ENCODE measurements at regions not wholly inside any gene's neighbourhood (a gene's known extent, or its start where the extent isn't known, plus 50 kb on each side); places are given as distances from the start of the nearest gene placed in this dataset.

- no peak for DNase-seq
Measured at GRCh38 chr18:29629493-29630036, 1413.0 kb downstream of the DSC3 start.

DNA sequence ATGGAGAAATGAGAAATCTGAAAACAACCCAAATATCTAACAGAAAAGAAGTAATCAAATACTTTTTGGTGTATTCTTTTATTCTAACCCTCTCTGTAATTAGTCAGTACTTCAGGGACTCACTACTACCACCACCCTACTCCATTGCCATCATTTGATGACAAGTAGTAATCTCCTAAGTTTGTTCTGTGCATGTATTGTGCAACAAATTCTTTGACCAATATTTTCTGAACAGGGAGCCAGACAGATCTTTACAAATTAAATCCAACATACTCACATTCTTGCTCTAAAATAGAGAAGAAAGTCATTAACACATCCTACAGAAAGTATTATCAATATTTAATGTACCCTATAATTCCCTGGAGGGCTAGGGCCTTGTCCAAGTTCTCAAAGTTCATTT is 1416.4 kb downstream of the DSC3 start:
- DNase-seq: no peak

- no peak for DNase-seq
Measured at GRCh38 chr18:29616867-29617266, 1425.7 kb downstream of the DSC3 start.

GRCh38 chr18:29608982-29609381 is 1432.1 kb upstream of the CDH2 start:
- no peak for DNase-seq

DNA sequence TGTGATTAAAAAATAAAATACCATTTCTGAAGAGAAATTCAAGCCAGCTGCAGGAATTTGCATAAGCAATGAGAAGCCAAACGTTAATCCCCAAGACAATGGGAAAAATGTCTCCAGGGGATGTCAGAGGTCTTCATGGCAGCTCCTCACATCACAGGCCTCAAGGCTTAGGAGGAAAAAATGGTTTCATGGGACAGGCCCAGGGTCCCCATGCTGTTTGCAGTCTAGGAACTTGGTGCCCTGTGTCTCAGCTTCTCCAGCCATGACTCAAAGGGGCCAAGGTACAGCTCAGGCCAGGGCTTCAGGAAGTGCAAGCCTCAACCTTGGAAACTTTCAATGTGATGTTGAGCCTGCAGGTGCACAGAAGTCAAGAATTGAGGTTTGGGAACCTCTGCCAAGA is 1428.4 kb upstream of the CDH2 start:
- DNase-seq: no peak

GRCh38 chr18:29596959-29597358 is 1420.0 kb upstream of the CDH2 start:
- DNase-seq: no peak

DNA sequence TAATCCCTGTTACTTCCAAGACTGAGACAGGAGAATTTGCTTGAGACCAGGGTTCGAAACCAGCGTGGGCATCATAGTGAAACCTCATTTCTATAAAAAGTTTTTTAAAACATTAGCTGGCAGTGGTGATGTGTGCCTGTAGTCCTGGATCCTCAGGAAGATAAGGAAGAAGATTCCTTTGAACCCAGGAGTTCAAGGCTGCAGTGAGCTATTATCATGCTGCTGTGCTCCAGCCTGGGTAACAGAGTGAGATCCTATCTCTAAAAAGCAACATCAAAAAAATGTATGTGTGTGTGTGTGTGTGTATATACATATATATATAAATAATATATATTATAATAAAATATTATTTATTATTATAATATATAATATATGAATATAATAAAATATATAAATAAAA is 1417.6 kb upstream of the CDH2 start:
- DNase-seq: no peak

DNA sequence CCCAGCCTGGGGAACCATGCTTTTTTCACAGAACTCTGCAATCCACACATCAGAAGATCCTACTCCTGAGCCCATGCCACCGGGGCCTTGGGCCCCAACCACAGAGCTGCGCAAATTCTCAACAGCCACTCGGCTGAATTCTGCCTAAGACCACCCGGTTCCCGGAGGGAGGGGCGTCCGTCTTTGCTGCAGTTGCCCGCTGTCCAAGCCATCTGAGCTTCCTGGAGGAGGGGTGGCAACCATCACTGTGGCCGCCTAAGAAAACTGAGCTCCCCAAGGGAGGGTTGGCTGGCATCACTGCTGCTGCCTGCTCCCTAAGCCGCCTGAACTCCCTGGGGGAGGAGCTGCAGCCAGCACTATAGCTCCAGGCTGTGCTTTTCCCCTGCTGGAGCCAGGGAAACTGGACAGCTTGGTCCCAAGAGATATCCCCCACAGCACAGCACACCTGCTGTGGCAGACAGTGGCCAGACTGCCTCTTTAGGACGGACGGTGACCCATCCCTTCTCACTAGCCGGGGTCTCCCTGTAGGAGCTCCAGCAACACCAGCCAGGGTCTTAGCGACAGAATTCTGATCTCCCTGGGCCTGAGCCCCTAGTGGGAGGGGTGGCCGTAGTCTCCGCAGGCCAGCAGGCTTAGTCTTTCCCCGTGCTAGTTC is 1411.6 kb upstream of the CDH2 start:
- DNase-seq: no peak

GRCh38 chr18:29586210-29586609 is 1409.3 kb upstream of the CDH2 start:
- no peak for DNase-seq

DNA sequence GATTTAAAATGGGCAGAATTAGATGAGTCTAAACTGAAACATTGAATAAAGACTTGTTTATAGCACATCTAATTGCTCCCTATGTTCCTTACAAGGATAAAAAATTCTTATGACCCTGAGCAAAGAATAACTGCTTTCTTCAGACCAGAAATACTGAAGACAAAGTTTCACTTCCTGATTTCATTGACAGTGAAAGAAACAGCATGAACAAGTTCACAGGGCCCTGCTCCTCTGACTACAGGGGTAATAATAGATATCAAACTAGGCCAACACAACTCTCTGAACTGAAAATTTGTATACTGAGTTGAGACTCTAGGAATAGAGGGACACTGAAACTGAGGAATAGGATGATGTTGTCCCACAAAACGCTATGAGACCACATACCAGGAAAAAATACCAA is 1383.3 kb upstream of the CDH2 start:
- peak; percentile 58 for DNase-seq

DNA sequence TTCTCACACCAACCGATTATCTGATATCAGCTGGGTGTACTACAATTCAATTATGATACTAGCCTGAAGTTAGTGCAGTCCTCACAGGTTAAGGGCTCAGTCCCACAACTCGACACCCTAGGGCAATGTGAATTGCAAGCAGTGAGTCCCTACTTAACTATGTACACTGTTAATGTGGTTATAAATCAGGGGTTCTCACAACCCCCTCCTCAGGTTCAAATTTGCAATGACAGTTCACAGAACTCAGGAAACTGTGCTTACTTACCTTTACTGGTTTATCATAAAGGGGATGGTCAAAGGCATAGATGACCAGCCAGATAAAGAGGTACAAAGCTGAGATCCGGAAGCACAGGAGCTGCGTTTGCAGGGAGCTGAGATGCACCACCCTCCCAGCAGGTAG is 1379.1 kb upstream of the CDH2 start:
- DNase-seq: no peak

DNA sequence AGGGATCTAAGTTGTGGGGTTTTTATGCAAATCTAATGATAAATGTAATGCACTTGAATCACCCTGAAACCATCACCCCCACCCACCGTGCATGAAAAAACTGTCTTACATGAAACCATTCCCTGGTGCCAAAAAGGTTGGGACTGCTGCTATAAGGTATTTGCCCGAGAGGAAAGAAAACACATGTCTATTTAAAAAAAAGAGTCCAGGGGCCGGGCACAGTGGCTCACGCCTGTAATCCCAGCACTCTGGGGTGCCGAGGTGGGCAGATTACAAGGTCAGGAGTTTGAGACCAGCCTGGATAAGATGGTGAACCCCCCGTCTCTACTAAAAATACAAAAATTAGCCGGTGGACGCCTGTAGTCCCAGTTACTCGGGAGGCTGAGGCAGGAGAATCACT is 1372.8 kb upstream of the CDH2 start:
- DNase-seq: no peak

DNA sequence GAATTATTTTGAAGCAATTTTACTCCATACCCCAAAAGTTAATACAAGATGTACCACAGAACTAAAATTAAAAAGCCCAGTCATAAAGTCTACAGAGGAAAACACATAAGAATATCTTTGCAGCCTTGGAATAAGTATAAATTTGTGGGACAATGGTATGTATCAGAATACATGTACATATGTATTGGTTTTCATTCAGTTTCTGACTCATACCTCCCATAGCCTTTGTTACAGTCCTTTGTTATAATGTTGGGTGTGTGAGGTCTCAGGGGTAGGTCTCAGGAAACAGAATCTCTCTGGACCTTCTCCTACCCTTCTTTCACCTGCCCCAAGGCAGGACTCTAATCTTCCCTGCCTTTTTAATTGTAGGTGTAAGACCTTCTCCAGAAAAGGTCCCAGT is 1370.7 kb upstream of the CDH2 start:
- no peak for DNase-seq

- no peak for DNase-seq
Measured at GRCh38 chr18:29540548-29540947, 1363.6 kb upstream of the CDH2 start.

- DNase-seq: no peak
Measured at GRCh38 chr18:29531746-29532145, 1354.8 kb upstream of the CDH2 start.

DNA sequence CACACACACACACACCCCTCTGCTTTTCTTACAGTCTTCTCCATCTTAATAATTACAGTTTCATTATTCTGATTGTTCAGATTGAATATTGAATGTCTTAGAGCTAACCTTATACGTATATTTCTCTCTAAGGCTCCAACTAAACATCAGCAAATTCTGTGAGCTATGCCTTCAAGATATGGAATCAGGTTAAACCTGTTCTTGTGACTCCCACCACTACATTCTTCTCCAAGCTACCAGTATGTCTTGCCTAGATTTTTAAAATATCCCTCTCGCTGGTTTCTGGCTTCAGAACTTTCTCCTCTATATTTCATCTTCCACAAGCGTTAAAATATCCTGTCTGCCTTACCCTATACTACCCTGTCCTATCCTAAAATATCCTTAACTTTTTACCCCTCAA is 1346.4 kb upstream of the CDH2 start:
- DNase-seq: no peak

DNA sequence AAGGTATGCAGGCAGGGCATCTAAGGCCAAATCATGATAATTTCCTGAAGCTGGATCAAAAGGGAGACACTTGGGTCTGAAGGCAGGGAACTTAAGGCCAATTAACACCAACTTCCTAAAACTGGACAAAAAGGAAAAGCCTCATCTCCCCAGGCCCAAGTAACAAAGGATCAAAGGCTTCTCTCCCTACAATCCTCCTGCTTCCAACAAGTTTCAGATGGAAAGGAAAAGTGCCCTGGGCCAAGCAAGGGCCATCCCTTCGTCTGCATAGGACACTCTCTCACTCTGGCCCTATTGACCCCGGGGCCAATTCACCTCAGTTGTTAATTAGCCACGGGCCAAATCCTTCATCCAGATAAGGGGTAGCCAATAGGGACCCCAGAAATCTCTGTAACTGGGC is 1335.8 kb upstream of the CDH2 start:
- no peak for DNase-seq

DNA sequence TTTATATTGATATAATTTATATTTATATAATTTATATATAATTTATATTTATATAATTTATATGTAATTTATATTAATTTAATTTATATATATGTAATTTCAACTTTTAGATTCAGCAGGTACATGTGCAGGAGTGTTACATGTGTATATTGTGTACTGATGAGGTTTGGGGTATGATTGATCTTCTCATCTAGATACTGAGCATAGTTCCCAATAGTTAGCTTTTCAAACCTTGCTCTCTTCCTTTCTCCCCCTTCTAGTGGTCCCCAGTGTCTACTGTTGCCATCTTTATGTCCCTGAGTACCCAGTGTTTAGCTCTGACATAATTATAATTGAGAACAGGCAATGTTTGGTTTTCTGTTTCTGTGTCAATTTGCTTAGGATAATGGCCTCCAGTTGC is 1335.3 kb upstream of the CDH2 start:
- DNase-seq: no peak

GRCh38 chr18:29501952-29502351 is 1325.0 kb upstream of the CDH2 start:
- no peak for DNase-seq

DNA sequence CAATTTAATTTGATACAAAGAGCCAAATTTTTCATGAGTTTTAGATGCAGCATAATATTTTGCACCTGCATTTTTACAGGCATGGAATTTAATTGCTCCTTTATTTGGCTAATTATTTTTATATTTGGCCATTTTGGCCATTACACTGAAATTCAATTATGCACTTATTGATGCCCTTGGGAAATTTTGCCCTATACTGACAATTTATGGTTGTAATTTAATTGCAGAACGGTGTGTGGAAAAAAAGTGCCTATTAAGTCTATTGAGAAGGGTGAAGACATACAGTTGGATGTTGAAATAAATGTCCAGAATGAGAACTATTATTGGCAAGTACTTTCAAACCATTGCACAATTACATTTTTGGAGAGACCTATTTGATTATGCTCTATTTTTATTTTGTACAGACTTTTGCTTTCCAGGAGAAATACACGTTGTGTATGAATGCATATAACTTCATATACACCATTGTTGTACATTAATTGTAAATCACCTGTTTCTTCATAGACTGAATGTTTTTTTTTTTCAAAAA is 1319.3 kb upstream of the CDH2 start:
- no peak for DNase-seq

DNA sequence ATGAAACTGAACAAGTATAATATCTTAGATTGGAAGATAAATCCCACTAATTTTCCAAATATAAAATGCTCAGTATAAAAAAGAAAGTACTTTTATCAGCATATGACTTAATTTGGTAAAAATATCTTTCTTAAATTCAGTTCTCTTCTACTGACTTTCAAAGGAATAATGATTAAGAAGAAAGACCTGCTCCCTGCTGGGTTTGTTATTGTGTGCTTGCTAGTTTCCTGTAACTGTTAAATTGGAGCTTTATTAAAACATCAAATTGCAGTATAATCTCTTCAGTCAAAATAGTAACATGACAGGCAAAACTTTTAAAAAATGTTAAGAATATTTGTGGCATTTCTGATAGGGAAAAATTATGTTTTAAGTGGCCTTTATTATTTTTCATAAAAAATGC is 1317.4 kb upstream of the CDH2 start:
- no peak for DNase-seq

DNA sequence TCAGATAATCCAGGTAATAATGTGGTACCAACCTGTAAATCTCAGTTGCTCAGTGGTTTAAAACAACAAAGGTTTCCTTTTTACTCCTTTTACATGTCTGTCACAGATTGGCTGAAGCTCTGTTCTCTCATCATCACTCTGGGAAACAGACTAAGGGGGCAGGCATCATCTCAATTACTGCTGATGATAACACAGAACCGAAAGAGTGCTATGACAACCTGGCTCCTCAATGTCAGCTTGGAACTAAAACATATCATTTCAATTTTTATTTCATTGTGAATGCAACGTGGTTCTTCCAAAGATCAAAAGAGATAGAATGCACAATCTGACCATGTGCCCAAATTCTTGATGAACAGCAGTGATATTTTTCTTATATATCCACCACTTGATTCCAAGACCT is 1315.0 kb upstream of the CDH2 start:
- no peak for DNase-seq

DNA sequence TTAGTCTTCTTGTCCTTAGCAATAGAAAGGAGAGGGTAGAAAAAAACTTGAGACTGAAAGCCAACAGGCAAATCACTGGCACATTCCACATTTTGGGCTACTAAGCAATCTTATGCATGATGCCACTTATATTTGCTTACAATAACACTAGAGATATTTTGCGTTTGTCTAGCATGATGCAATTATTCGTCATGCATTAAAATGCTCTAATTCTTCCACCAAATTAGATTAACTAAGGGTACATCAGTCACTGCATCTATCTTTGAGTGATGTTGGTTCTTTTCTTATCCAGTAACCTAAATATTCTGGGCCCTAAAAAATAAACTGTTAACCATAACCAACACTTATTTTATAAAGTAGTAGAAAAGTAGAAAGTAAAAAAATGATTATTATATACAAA is 1311.7 kb upstream of the CDH2 start:
- DNase-seq: no peak

GRCh38 chr18:29465526-29465925 is 1288.6 kb upstream of the CDH2 start:
- no peak for DNase-seq

DNA sequence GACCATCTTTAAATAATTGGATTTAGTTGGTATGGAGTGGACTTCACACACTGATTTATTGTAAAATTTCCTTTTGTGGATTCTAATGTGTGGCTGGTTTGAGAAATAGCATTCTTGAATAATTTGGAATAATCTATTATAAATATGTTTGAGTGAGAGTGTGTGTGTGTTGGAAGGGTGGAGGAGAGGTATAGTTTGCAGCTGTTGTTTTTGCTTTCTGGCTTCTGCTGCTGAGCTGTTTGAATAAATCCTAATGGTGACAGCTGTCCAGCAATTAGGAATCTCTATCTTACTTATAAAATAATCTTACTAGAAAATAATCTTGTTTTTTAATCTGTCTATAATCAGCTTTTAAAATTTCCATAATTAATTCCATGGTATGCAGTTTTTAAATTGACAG is 1283.0 kb upstream of the CDH2 start:
- DNase-seq: no peak
